ENCODE measurements at regions not wholly inside any gene's neighbourhood (a gene's known extent, or its start where the extent isn't known, plus 50 kb on each side); places are given as distances from the start of the nearest gene placed in this dataset.
A peak's percentile ranks its signal among the peaks of the same experiment; 100 is the strongest.

- no peak overlapping the region for H3K9ac ChIP-seq (ENCODE audit: low read length in 3 of 3)
- H3K9me3 ChIP-seq (ENCODE audit: control insufficient read depth in 2 of 3, insufficient read depth in 1 of 3, low read length in 3 of 3), result peaks cover 0 to 7% (median 0%) of the 10 kb centered on the region in 3 donors
- FAIRE-seq (no peak), DNase-seq (peak in 2 of 5 donors; percentile 51)
- H3K4me3 ChIP-seq (ENCODE audit: low read length in 3 of 3), result no peak overlapping the region
- H3K27me3 ChIP-seq (ENCODE audit: control insufficient read depth, insufficient read depth, low read length), result no peaks in the 10 kb centered on the region
- no peak for TF ChIP-seq CTCF (IDR thresholded peaks at IDR 0.05; ENCODE audit: borderline replicate concordance, extremely low read depth, insufficient read depth)
- no peaks in the 10 kb centered on the region for H3K36me3 ChIP-seq (ENCODE audit: control insufficient read depth in 2 of 3, insufficient read depth in 3 of 3, low read length in 3 of 3)
- H3K27ac ChIP-seq (ENCODE audit: low read depth in 2 of 2, low read length in 2 of 2), result no peak overlapping the region
- H3K4me1 ChIP-seq (ENCODE audit: control insufficient read depth in 2 of 3, insufficient read depth in 2 of 3, low read depth in 1 of 3, low read length in 3 of 3), result peaks cover 0 to 3% (median 0%) of the 10 kb centered on the region in 3 donors
- intact Hi-C loops (cut with DNase I), result no loop called here
These were observed 767.7 kb downstream of the TYW1 start for GRCh38 chr7:67764289-67764688.

GRCh38 chr7:67765481-67766175 is 769.0 kb downstream of the TYW1 start:
- H3K27me3 ChIP-seq (ENCODE audit: control insufficient read depth, insufficient read depth, low read length), result no peaks in the 10 kb centered on the region
- H3K27ac ChIP-seq (ENCODE audit: low read depth in 2 of 2, low read length in 2 of 2), result no peak overlapping the region
- no peak for DNase-seq
- no peak overlapping the region for H3K4me3 ChIP-seq (ENCODE audit: low read length in 3 of 3)
- H3K36me3 ChIP-seq (ENCODE audit: control insufficient read depth in 2 of 3, insufficient read depth in 3 of 3, low read length in 3 of 3), result no peaks in the 10 kb centered on the region
- intact Hi-C loops (cut with DNase I), result no loop called here
- peaks cover 0 to 7% (median 0%) of the 10 kb centered on the region in 3 donors for H3K9me3 ChIP-seq (ENCODE audit: control insufficient read depth in 2 of 3, insufficient read depth in 1 of 3, low read length in 3 of 3)
- H3K9ac ChIP-seq (ENCODE audit: low read length in 3 of 3), result no peak overlapping the region
- no peak for TF ChIP-seq CTCF (IDR thresholded peaks at IDR 0.05; ENCODE audit: borderline replicate concordance, extremely low read depth, insufficient read depth)
- no peak for FAIRE-seq
- H3K4me1 ChIP-seq (ENCODE audit: control insufficient read depth in 2 of 3, insufficient read depth in 2 of 3, low read depth in 1 of 3, low read length in 3 of 3), result peaks cover 0 to 3% (median 0%) of the 10 kb centered on the region in 3 donors

GRCh38 chr7:67766906-67767410 is 770.3 kb downstream of the TYW1 start:
- no peak for DNase-seq
- Histone ChIP-seq H3K36me3 (ENCODE audit: control insufficient read depth in 2 of 3, insufficient read depth in 3 of 3, low read length in 3 of 3) (no peaks in the 10 kb centered on the region), H3K27me3 (ENCODE audit: control insufficient read depth, insufficient read depth, low read length) (no peaks in the 10 kb centered on the region), H3K4me3 (ENCODE audit: low read length in 3 of 3) (no peak overlapping the region), H3K4me1 (ENCODE audit: control insufficient read depth in 2 of 3, insufficient read depth in 2 of 3, low read depth in 1 of 3, low read length in 3 of 3) (peaks cover 0 to 3% (median 0%) of the 10 kb centered on the region in 3 donors), H3K9me3 (ENCODE audit: control insufficient read depth in 2 of 3, insufficient read depth in 1 of 3, low read length in 3 of 3) (peaks cover 0 to 7% (median 0%) of the 10 kb centered on the region in 3 donors), H3K9ac (ENCODE audit: low read length in 3 of 3) (no peak overlapping the region), H3K27ac (ENCODE audit: low read depth in 2 of 2, low read length in 2 of 2) (no peak overlapping the region)
- no peak for TF ChIP-seq CTCF (IDR thresholded peaks at IDR 0.05; ENCODE audit: borderline replicate concordance, extremely low read depth, insufficient read depth)
- intact Hi-C loops (cut with DNase I), result no loop called here
- FAIRE-seq, result no peak

All from kidney (tissue), 13 donors.